Activated T-helper 9 cell treated with anti-CD3 and anti-CD28 coated beads, Interleukin-2, amount 50 U/mL, for 16 hours (primary cell): ENCODE measurements at regions not wholly inside any gene's neighbourhood (a gene's known extent, or its start where the extent isn't known, plus 50 kb on each side); places are given as distances from the start of the nearest gene placed in this dataset.
"Not testable (repeated sequence)": the region's sequence is repeated elsewhere in the genome, so short reads cannot be mapped to it uniquely, and the experiment has no call there.

Experiments
- DNase-seq: peaks from one replicate; pipeline ENCODE4 v3.0.0-alpha.2; 2020; ENCODE audit warnings: low read depth

- no peak for DNase-seq
These were observed 180.9 kb upstream of the NUDT10 start for GRCh38 chrX:51151734-51152133.

DNA sequence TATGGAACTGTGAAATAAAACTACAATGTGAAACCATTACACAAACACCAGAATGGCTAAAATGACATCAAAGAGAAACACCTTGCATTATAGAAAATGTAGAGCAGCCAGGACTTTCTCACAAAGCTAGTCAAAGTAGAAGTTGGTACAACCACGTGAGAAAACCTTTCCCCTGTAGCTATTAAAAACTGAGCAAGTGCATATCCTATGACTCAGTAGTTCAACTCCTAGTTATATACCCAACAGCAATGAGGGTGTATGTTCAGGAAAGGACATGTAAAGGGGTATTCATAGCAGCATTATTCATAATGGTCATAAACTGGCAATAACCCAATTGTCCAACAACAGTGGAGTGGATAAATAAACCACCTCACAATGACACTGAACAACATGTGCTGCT is 177.5 kb upstream of the NUDT10 start:
- DNase-seq, result no peak

DNA sequence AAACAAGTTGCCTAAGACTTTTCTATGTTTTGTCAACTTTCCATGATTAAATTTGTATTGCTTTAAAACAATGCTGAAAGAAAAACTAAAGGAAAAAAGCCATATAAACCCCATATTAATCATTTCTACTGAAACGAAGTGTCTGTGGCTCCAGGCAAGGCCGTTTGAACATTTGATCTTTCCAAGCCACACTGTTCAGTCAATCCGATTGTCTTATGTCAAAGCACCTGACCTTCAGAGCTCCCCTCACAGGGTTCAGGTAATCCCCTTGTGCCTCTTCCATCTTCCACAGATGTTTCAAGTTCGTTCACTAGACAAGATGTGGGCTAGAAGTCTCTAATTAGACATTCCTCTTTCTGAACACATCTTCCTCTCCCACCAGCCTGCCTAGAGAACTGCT is 177.1 kb upstream of the NUDT10 start:
- no peak for DNase-seq

DNA sequence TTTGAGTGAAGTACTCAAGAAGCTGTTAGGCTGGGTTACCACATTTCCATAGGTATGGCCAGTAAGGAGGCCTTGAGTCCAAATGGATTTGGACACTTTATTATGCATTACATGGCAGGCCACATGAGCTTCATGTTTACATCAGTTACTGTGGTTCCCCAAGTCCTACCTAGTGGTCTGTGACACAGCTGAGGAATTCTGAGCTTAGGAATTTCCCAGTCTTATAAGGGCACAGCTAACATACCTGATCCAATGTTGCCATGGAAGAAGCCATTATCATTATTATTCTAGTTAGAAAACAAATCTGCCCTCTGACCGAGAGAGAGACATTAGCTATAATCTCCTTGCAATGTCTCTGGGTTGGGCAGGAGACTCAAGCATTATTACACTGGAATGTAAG is 174.4 kb upstream of the NUDT10 start:
- DNase-seq, result no peak

- not testable (repeated sequence) for DNase-seq
These were observed 173.2 kb upstream of the NUDT10 start for GRCh38 chrX:51159378-51159777.

GRCh38 chrX:51163730-51164129 is 168.9 kb upstream of the NUDT10 start:
- DNase-seq, result no peak

GRCh38 chrX:51178356-51178900 is 154.2 kb upstream of the NUDT10 start:
- not testable (repeated sequence) for DNase-seq

DNA sequence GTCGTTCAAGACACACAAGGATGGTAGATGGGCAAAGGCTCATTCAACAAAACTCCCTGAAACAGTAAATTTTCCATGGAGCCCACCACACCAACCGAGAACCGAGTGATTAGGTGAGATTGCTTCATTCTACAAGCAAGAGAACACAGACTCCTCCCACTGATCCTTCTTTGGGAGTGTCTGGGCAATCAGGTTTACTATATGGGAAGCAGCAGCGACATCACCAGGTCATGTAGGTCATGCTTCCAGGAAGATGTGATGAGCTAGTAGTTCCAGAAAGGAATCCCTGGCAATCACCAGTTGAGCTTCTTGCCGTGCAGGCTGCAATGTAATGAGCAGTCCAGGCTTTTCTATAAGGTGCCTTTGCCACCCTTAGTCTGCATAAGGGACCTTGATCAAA is 152.8 kb upstream of the NUDT10 start:
- DNase-seq, result not testable (repeated sequence)

- DNase-seq, result no peak
These were observed 150.1 kb upstream of the NUDT10 start for GRCh38 chrX:51182545-51182944.

DNA sequence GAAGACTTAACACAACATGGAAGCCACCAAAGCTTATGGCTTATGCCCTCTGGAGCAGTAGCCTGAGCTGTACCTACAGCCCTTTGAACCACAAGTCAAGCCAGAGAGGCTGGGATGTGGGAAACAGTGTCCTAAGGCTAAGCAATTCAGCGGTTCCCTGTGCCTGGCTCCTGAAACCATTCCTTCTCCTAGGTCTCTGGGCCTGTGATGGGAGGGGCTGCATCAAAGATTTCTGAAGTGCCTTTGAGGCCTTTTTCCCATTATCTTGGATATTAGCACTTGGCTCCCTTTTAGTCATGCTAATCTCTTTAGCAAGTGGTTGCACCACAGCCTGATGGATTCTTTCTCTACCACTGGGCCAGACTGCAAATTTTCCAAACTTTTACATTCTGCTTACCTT is 140.5 kb upstream of the NUDT10 start:
- no peak for DNase-seq

DNA sequence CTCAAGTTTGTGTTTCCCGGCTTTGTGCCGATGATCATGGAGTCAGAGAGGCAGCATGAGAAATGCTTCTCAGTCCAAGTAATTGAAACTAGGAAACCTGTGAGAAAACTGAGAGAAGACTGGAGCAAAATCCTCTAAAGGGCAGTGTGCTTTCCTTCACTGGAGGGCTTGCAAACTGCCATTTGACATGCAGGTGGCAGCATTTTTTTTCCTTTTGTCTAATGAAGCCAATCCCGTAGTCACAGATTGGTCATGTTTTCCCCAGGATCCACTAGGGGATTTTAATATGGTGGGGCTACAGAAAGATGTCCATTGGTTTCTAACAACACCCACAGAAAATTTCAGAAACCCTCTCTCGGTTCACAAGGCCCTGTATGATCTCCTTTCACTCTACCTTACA is 117.4 kb upstream of the NUDT10 start:
- DNase-seq, result no peak

- DNase-seq, result no peak
These were observed 116.8 kb upstream of the NUDT10 start for GRCh38 chrX:51215856-51216255.

- no peak for DNase-seq
These were observed 90.4 kb upstream of the NUDT10 start for GRCh38 chrX:51242212-51242611.

DNA sequence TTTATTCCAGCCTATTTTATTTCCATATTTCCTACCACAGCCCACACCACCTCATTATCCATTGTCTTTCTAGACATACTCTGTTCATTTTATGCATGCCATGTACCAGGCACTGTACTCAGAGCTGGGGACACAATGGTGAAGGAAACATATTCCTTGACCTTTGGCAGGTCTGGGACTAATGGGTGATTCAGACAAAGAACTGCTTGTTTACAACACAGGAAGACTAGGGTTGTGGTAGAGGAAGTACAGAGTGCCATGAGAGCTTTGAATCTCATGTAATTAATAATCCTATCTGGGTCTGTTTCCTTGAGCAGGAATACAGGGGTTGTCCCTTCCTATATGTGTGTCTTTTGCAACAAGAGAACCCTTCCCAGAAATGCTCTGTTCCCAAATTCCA is 75.1 kb upstream of the NUDT10 start:
- DNase-seq, result no peak

DNA sequence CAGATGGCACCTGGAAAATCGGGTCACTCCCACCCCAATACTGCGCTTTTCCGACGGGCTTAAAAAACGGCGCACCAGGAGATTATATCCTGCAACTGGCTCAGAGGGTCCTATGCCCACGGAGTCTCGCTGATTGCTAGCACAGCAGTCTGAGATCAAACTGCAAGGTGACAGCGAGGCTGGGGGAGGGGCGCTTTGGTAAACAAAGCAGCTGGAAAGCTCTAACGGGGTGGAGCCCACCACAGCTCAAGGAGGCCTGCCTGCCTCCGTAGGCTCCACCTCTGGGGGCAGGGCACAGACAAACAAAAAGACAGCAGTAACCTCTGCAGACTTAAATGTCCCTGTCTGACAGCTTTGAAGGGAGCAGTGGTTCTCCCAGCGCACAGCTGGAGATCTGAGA is 70.4 kb upstream of the NUDT10 start:
- not testable (repeated sequence) for DNase-seq

DNA sequence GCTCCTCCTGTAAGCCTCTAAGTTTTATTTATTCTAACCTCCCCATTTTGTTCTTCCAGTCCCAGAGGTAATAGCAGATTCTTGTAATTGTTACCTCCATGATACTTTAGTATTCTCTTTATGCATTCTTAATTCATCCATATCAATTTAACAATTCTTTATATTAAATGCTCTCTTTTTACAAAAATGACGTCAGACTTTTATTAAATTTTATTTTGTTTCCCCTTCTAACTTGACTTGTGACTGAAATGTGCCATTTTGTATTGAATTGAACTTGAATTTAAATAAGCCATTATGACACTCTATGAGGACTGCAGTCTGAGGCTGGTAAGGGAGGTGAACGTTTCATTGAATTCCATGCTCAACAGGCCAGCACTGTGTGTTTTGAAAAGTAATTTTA is 60.0 kb upstream of the NUDT10 start:
- no peak for DNase-seq

GRCh38 chrX:51281758-51282318 is 50.8 kb upstream of the NUDT10 start:
- no peak for DNase-seq
